ENCODE measurements at regions not wholly inside any gene's neighbourhood (a gene's known extent, or its start where the extent isn't known, plus 50 kb on each side); places are given as distances from the start of the nearest gene placed in this dataset.
"Not testable (repeated sequence)": the region's sequence is repeated elsewhere in the genome, so short reads cannot be mapped to it uniquely, and the experiment has no call there.

GRCh38 chr14:83021323-83021722 is 1487.7 kb upstream of the SEL1L start:
- DNase-seq, result no peak

GRCh38 chr14:83023369-83023768 is 1489.7 kb upstream of the SEL1L start:
- no peak for DNase-seq

- no peak for DNase-seq
Observed at GRCh38 chr14:83041224-83041623, 1507.6 kb upstream of the SEL1L start.

- DNase-seq, result no peak
Observed at GRCh38 chr14:83042858-83043257, 1509.2 kb upstream of the SEL1L start.

GRCh38 chr14:83044001-83044400 is 1510.3 kb upstream of the SEL1L start:
- no peak for DNase-seq

GRCh38 chr14:83047059-83047830 is 1513.6 kb upstream of the SEL1L start:
- DNase-seq, result no peak

- DNase-seq, result no peak
Observed at GRCh38 chr14:83053022-83053710, 1519.5 kb upstream of the SEL1L start.

GRCh38 chr14:83058068-83058467 is 1524.4 kb upstream of the SEL1L start:
- no peak for DNase-seq

- peak; percentile 38 for DNase-seq
Observed at GRCh38 chr14:83071888-83072501, 1538.3 kb upstream of the SEL1L start.

GRCh38 chr14:83085136-83085535 is 1551.5 kb upstream of the SEL1L start:
- no peak for DNase-seq

GRCh38 chr14:83085725-83086124 is 1552.1 kb upstream of the SEL1L start:
- DNase-seq, result no peak

GRCh38 chr14:83091991-83092956 is 1558.6 kb upstream of the SEL1L start:
- not testable (repeated sequence) for DNase-seq

- no peak for DNase-seq
Observed at GRCh38 chr14:83096092-83096491, 1562.4 kb upstream of the SEL1L start.

GRCh38 chr14:83101846-83102245 is 1568.2 kb upstream of the SEL1L start:
- DNase-seq, result no peak

GRCh38 chr14:83118029-83118428 is 1584.4 kb upstream of the SEL1L start:
- no peak for DNase-seq

- peak; percentile 59 for DNase-seq
Observed at GRCh38 chr14:83120187-83120586, 1586.5 kb upstream of the SEL1L start.

GRCh38 chr14:83126076-83126475 is 1592.4 kb upstream of the SEL1L start:
- DNase-seq, result no peak

GRCh38 chr14:83128783-83129182 is 1595.1 kb upstream of the SEL1L start:
- no peak for DNase-seq

GRCh38 chr14:83129496-83129895 is 1595.8 kb upstream of the SEL1L start:
- no peak for DNase-seq

GRCh38 chr14:83133981-83134645 is 1600.5 kb upstream of the SEL1L start:
- no peak for DNase-seq

- no peak for DNase-seq
Observed at GRCh38 chr14:83140756-83141155, 1607.1 kb upstream of the SEL1L start.

GRCh38 chr14:83147006-83147405 is 1613.4 kb upstream of the SEL1L start:
- DNase-seq, result no peak

Measured in NCI-H2107 (cell line).